Mesenchymal stem cell (in vitro differentiated cells and primary cell): ENCODE measurements at regions not wholly inside any gene's neighbourhood (a gene's known extent, or its start where the extent isn't known, plus 50 kb on each side); places are given as distances from the start of the nearest gene placed in this dataset.

Experiments used
- DNase-seq: peaks from one replicate; pipeline ENCODE4 v3.0.0-alpha.2; 2013
- H2AFZ ChIP-seq: one replicate; pipeline ENCODE4 v1.6.1; 2013; ENCODE audit warnings: low read depth, mild to moderate bottlenecking, control low read depth, inconsistent platforms, low read length, moderate library complexity
- H2AK5ac ChIP-seq: 2 replicates; pipeline ENCODE4 v1.6.1; 2013; ENCODE audit warnings: low read length, moderate library complexity, mild to moderate bottlenecking, inconsistent platforms; ENCODE audit not compliant: severe bottlenecking
- H2BK120ac ChIP-seq: one replicate; pipeline ENCODE4 v1.6.1; 2013; ENCODE audit warnings: low read depth, mild to moderate bottlenecking, inconsistent platforms, low read length, moderate library complexity
- H2BK12ac ChIP-seq, 2 experiments: one replicate each; pipeline ENCODE4 v1.6.1; 2013; ENCODE audit warnings: inconsistent platforms in 2 of 2, low read length in 2 of 2, mild to moderate bottlenecking in 2 of 2, moderate library complexity in 2 of 2, control low read depth in 1 of 2
- H2BK15ac ChIP-seq: one replicate; pipeline ENCODE4 v1.6.1; 2013; ENCODE audit warnings: mild to moderate bottlenecking, low read depth, inconsistent platforms; ENCODE audit not compliant: poor library complexity, severe bottlenecking
- H2BK5ac ChIP-seq: 2 replicates; pipeline ENCODE4 v1.6.1; 2013; ENCODE audit warnings: low read depth, mild to moderate bottlenecking, low read length, control low read depth, inconsistent platforms; ENCODE audit not compliant: poor library complexity, severe bottlenecking
- H3K14ac ChIP-seq, 2 experiments: one replicate each; pipeline ENCODE4 v1.6.1; 2013; ENCODE audit warnings: inconsistent platforms in 2 of 2, low read length in 2 of 2, control low read depth in 1 of 2, mild to moderate bottlenecking in 1 of 2, moderate library complexity in 1 of 2
- H3K18ac ChIP-seq, 2 experiments: one replicate each; pipeline ENCODE4 v1.6.1; 2013; ENCODE audit warnings: inconsistent platforms in 2 of 2, low read length in 2 of 2, control low read depth in 1 of 2, low read depth in 1 of 2, mild to moderate bottlenecking in 1 of 2
- H3K23ac ChIP-seq, 2 experiments: one replicate each; pipeline ENCODE4 v1.6.1; 2013; ENCODE audit warnings: inconsistent platforms in 2 of 2, low read length in 2 of 2, mild to moderate bottlenecking in 2 of 2, moderate library complexity in 2 of 2, control low read depth in 1 of 2
- H3K27ac ChIP-seq: 2 replicates; pipeline ENCODE4 v1.5.1; 2013; ENCODE audit warnings: mild to moderate bottlenecking, moderate library complexity, low read length, control low read depth, inconsistent platforms; ENCODE audit not compliant: poor library complexity, severe bottlenecking
- H3K27me3 ChIP-seq, 2 experiments: 2 replicates each; pipeline versions ENCODE4 v1.6.1 to v1.7.0; 2013; ENCODE audit warnings: low read length in 2 of 2, mild to moderate bottlenecking in 2 of 2, moderate library complexity in 2 of 2, control low read depth in 1 of 2, inconsistent platforms in 1 of 2; ENCODE audit not compliant: control insufficient read depth in 1 of 2, insufficient read depth in 1 of 2
- H3K36me3 ChIP-seq, 2 experiments: 2 replicates each; pipeline versions ENCODE4 v1.6.1 to v1.7.0; 2013; ENCODE audit warnings: low read length in 2 of 2, control low read depth in 1 of 2, inconsistent platforms in 1 of 2, low read depth in 1 of 2, mild to moderate bottlenecking in 1 of 2; ENCODE audit not compliant: insufficient read depth in 2 of 2, control insufficient read depth in 1 of 2
- H3K4ac ChIP-seq, 2 experiments: one replicate each; pipeline ENCODE4 v1.6.1; 2013; ENCODE audit warnings: inconsistent platforms in 2 of 2, low read length in 2 of 2, mild to moderate bottlenecking in 2 of 2, moderate library complexity in 2 of 2, control low read depth in 1 of 2, low read depth in 1 of 2
- H3K4me1 ChIP-seq: 2 replicates; pipeline ENCODE4 v1.6.1; 2013; ENCODE audit warnings: low read depth, low read length, control low read depth; ENCODE audit not compliant: control insufficient read depth, insufficient read depth
- H3K4me2 ChIP-seq: 2 replicates; pipeline ENCODE4 v1.6.1; 2013; ENCODE audit warnings: low read length, mild to moderate bottlenecking, inconsistent platforms; ENCODE audit not compliant: poor library complexity, severe bottlenecking
- H3K4me3 ChIP-seq, 2 experiments: 2 replicates each; pipeline versions ENCODE4 v1.5.1 to v1.7.0; 2013; ENCODE audit warnings: low read length in 2 of 2, mild to moderate bottlenecking in 2 of 2, control low read depth in 1 of 2, low read depth in 1 of 2; ENCODE audit not compliant: insufficient read depth in 1 of 2
- H3K79me1 ChIP-seq: replicated peaks from 2 replicates; pipeline ENCODE4 v1.6.1; 2013; ENCODE audit warnings: mild to moderate bottlenecking, control low read depth, low read length, inconsistent platforms; ENCODE audit not compliant: poor library complexity, severe bottlenecking
- H3K9ac ChIP-seq: 2 replicates; pipeline ENCODE4 v1.7.0; 2013; ENCODE audit warnings: mild to moderate bottlenecking, low read length, moderate library complexity
- H3K9me3 ChIP-seq: 2 replicates; pipeline ENCODE4 v1.7.0; 2013; ENCODE audit warnings: mild to moderate bottlenecking, low read length; ENCODE audit not compliant: control insufficient read depth
- H4K8ac ChIP-seq: one replicate; pipeline ENCODE4 v1.6.1; 2013; ENCODE audit warnings: inconsistent platforms, mild to moderate bottlenecking, low read length, moderate library complexity
- H4K91ac ChIP-seq: one replicate; pipeline ENCODE4 v1.6.1; 2013; ENCODE audit warnings: mild to moderate bottlenecking, low read length, inconsistent platforms
- WGBS: methylation state at CpG from one replicate; pipeline ENCODE4 v1.1.7; 2013; ENCODE audit warnings: mixed read lengths; 5-methylcytosine and 5-hydroxymethylcytosine counted together

DNA sequence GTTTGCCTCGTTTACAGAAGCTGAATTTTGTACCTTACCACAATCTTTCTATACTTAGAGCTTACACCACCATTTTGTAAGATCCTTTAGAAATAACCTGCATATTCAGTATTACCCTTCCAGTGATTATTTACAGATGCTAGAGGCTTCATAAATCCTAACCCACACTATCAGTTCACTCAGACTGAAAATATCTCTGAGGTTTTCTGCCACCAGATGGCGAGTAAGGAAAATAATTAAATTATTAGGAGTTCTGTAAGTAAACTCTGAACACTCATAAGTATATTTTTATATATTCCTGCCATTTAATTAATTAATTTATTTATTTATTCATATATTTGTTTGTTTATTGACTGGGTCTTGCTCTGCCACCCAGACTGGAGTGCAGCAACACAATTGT is 1635.2 kb downstream of the PLA2G4A start:
- Histone ChIP-seq H3K36me3 (no peaks in the 10 kb centered on the region), H3K9ac (no peak overlapping the region), H3K4me3 (no peak overlapping the region), H3K4ac (no peak overlapping the region), H3K27me3 (no peaks in the 10 kb centered on the region), H3K4me1 (no peaks in the 10 kb centered on the region), H4K8ac (no peak overlapping the region), H3K9me3 (no peaks in the 10 kb centered on the region), H3K4me2 (no peak overlapping the region), H3K23ac (no peak overlapping the region), H3K18ac (no peak overlapping the region), H2BK5ac (no peak overlapping the region), H3K79me1 (no peaks in the 10 kb centered on the region), H2AFZ (no peak overlapping the region), H4K91ac (no peak overlapping the region), H3K27ac (no peak overlapping the region), H3K14ac (no peak overlapping the region), H2BK120ac (no peak overlapping the region), H2BK12ac (no peak overlapping the region), H2BK15ac (no peak overlapping the region), H2AK5ac (no peak overlapping the region)
- no peak for DNase-seq
- 93% methylated on average over 1 of the region's 2 CpGs for WGBS

DNA sequence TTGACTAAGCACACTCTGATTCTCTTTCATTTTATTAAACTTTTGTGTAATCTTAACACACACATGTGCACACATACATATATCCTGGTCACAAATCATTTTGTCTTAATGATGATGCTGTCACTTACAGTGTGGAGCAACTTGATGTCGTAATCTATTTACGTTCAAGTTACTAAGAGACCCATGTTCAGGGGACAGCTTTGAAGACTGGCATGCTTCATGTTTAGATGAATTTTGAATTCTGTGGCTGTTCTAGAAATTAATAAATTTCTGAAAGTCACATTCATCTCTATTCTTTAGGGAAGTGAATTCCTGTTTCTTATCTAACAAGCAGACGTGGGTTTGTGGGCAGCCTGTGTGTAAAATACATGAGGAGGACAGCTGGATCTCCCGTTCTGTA is 1637.8 kb downstream of the PLA2G4A start:
- Histone ChIP-seq H2AFZ (no peak overlapping the region), H3K79me1 (no peaks in the 10 kb centered on the region), H2BK120ac (no peak overlapping the region), H4K8ac (no peak overlapping the region), H3K23ac (no peak overlapping the region), H3K4ac (no peak overlapping the region), H3K14ac (no peak overlapping the region), H3K4me3 (no peak overlapping the region), H4K91ac (no peak overlapping the region), H2BK5ac (no peak overlapping the region), H2BK15ac (no peak overlapping the region), H3K9ac (no peak overlapping the region), H3K4me1 (no peaks in the 10 kb centered on the region), H3K18ac (no peak overlapping the region), H3K27me3 (no peaks in the 10 kb centered on the region), H3K27ac (no peak overlapping the region), H2AK5ac (no peak overlapping the region), H3K4me2 (no peak overlapping the region), H3K36me3 (no peaks in the 10 kb centered on the region), H2BK12ac (no peak overlapping the region), H3K9me3 (no peaks in the 10 kb centered on the region)
- 100% methylated on average over 3 of the region's 4 CpGs for WGBS
- DNase-seq, result no peak

DNA sequence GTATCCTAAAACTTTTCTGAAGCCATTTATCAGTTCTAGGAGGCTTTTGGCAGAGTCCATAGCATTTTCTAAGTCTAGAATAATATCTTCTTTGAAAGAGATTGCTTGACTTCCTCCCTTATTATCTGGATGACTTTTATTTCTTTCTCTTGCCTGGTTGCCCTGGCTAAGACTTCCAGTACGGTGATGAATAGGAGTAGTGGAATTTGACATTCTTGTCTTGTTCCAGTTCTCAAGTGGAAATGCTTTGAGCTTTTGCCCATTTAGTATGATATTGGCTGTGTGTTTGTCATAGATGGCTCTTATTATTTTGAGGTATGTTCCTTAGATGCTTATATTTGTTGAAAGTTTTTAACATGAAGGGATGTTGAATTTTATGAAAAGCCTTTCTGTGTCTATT is 1647.9 kb downstream of the PLA2G4A start:
- no peak overlapping the region for H2AK5ac ChIP-seq
- H3K14ac ChIP-seq, result no peak overlapping the region
- no peak overlapping the region for H2AFZ ChIP-seq
- H2BK15ac ChIP-seq, result no peak overlapping the region
- no peak overlapping the region for H3K4ac ChIP-seq
- no peaks in the 10 kb centered on the region for H3K36me3 ChIP-seq
- no peak overlapping the region for H4K91ac ChIP-seq
- H3K4me1 ChIP-seq, result no peaks in the 10 kb centered on the region
- H2BK120ac ChIP-seq, result no peak overlapping the region
- no peaks in the 10 kb centered on the region for H3K27me3 ChIP-seq
- no peak for DNase-seq
- no peak overlapping the region for H3K4me2 ChIP-seq
- no peak overlapping the region for H4K8ac ChIP-seq
- no peak overlapping the region for H3K23ac ChIP-seq
- H2BK5ac ChIP-seq, result no peak overlapping the region
- H3K9ac ChIP-seq, result no peak overlapping the region
- no peak overlapping the region for H3K27ac ChIP-seq
- H3K18ac ChIP-seq, result no peak overlapping the region
- no peaks in the 10 kb centered on the region for H3K79me1 ChIP-seq
- H3K4me3 ChIP-seq, result no peak overlapping the region
- no peaks in the 10 kb centered on the region for H3K9me3 ChIP-seq
- no peak overlapping the region for H2BK12ac ChIP-seq
- WGBS, result 81% methylated on average over 1 of the region's 1 CpG

DNA sequence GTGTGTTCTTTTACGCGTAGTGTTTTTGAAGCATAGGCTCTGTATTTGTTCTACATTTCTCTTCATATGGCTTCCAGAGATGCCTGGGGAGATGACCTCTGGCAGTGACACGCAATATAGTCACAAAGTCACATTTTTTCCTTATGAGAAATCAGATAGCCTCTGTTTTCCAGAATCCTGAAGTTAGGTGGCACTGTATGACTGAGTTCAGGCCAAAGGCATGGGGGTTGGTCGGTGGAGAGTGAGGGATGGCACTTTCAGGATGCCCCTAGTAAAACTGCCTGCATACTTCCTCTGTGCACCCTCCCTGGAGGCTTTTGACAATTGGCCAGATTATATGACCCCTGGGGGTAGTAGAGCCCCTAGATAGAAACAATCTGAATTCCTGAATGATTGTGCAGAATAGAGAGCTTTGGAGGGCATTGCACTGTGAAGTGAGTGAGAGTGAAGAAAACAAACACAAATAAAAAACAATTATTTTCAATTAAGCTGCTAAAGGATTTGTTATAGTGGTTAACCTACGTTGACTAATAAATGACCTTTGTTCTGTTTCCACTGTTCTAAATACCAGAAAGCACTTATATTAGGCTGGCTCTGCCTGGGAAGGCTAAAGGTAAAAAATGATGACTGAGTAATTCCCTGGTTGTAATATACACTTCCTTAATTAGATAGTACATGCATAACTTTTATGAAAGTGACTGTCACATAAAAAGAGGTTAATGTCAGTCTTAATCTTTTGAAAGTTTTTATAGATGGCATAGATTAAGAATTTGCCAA is 1660.8 kb downstream of the PLA2G4A start:
- Histone ChIP-seq H3K36me3 (no peaks in the 10 kb centered on the region), H3K18ac (no peak overlapping the region), H3K4me2 (no peak overlapping the region)

More for the DNA sequence above, 1660.8 kb downstream of the PLA2G4A start:
- Histone ChIP-seq H2BK15ac (no peak overlapping the region), H3K14ac (no peak overlapping the region), H3K27me3 (no peaks in the 10 kb centered on the region), H3K4ac (no peak overlapping the region), H3K9ac (no peak overlapping the region), H2BK5ac (no peak overlapping the region), H3K4me1 (no peaks in the 10 kb centered on the region), H2BK12ac (no peak overlapping the region), H3K9me3 (no peaks in the 10 kb centered on the region), H3K27ac (no peak overlapping the region), H4K91ac (no peak overlapping the region), H3K79me1 (no peaks in the 10 kb centered on the region), H2BK120ac (no peak overlapping the region), H3K23ac (no peak overlapping the region), H4K8ac (no peak overlapping the region), H2AK5ac (no peak overlapping the region), H3K4me3 (no peak overlapping the region), H2AFZ (no peak overlapping the region)
- WGBS, result 7% methylated on average over 3 of the region's 5 CpGs
- peak; percentile 72 for DNase-seq
